AG09309 (cell line): ENCODE measurements at regions not wholly inside any gene's neighbourhood (a gene's known extent, or its start where the extent isn't known, plus 50 kb on each side); places are given as distances from the start of the nearest gene placed in this dataset.

Source experiments
- DNase-seq: peaks from one replicate; pipeline ENCODE4 v3.0.0-alpha.2; 2010; ENCODE audit warnings: low read depth
- H3K4me3 ChIP-seq: 2 replicates; pipeline ENCODE4 v1.5.1; 2011; ENCODE audit warnings: mild to moderate bottlenecking, low read depth, low read length, moderate library complexity; ENCODE audit not compliant: control insufficient read depth
- TF ChIP-seq, protein P1 (sequence below): IDR thresholded peaks from 2 replicates; pipeline ENCODE4 v1.5.1; 2011; ENCODE audit warnings: mild to moderate bottlenecking, low read depth, low read length, inconsistent platforms; ENCODE audit not compliant: insufficient read depth, control insufficient read depth; ENCODE audit errors: missing control alignments

DNA sequence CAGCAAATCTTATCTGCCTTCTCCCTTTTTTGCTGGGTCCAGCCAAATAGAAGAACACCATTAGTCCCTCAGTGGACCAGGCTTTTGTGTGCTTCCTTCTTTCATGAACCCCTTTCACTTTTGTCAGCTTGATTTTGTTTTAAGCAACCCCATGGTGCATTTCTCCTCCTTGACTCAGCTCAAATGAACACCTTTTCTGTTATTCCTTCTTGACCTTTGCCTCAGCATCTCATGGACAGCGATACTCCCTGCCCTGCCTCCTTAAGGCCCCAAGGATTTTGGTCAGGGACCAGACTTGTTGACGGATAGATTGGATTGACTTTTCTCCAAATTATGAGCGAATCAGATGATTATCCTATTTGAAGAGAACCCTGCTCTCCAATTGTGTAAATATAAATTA lies 356.6 kb upstream of the USP24 start:
- DNase-seq = no peak
- no peak overlapping the region for H3K4me3 ChIP-seq
- TF ChIP-seq, protein P1, sequence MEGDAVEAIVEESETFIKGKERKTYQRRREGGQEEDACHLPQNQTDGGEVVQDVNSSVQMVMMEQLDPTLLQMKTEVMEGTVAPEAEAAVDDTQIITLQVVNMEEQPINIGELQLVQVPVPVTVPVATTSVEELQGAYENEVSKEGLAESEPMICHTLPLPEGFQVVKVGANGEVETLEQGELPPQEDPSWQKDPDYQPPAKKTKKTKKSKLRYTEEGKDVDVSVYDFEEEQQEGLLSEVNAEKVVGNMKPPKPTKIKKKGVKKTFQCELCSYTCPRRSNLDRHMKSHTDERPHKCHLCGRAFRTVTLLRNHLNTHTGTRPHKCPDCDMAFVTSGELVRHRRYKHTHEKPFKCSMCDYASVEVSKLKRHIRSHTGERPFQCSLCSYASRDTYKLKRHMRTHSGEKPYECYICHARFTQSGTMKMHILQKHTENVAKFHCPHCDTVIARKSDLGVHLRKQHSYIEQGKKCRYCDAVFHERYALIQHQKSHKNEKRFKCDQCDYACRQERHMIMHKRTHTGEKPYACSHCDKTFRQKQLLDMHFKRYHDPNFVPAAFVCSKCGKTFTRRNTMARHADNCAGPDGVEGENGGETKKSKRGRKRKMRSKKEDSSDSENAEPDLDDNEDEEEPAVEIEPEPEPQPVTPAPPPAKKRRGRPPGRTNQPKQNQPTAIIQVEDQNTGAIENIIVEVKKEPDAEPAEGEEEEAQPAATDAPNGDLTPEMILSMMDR = no peak

DNA sequence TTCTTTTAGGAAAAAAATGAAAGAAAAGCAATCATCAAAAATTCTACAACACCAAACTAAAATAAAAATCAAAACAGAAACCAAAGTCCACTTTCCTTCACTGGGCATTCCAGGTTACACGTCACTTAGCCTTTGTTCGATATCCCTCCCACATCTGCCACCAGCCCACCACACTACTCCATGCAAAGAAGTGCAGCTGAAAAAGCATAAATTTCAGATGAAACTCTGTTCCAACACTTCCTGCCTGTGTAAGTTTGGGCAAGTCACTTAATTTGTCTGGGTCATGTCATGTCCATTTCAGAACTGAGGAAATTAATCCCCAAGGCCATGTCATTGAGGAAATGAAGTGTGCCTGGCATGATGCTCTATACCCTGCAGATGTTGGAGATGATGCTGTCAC lies 354.3 kb upstream of the USP24 start:
- H3K4me3 ChIP-seq = no peak overlapping the region
- DNase-seq = no peak
- TF ChIP-seq, protein P1 = no peak

DNA sequence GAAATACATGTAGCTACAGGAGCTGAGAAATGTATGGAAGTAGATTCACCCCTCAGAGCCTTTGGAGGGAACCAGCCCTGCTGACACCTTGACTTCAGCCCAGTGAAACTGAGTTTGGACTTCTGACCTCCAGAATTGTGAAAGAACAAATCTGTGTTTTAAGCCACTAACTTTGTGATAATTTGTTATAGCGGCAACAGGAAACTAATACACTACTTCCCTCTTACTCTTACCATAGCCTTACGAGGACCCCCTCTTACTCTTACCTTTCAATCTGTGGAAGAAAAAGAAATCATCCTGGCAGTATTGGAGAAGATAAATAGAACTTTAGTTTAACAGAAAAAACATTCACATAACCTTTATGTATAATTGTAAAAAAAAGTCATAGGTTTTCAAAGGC lies 353.6 kb upstream of the USP24 start:
- no peak for DNase-seq
- TF ChIP-seq, protein P1 = no peak
- no peak overlapping the region for H3K4me3 ChIP-seq

DNA sequence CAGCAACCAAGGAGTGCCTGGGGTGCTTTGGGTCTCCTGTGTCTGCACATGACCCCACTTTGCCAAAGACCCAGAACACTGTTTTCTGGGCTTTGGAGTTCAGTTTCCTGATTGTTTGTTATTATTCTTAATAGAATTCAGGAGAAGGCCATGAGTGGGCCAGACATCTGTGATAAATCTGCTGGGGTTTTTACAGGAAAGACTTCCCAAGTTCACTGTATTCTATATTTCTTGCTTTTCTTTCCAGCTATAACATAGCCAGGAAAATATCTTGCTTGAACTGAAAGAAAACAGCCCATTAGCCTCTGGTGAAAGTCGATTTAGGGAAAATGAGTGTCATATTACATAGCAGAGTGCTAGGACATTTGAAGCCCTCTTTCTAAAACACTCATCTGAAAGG lies 345.1 kb upstream of the USP24 start:
- no peak for DNase-seq
- no peak overlapping the region for H3K4me3 ChIP-seq
- TF ChIP-seq, protein P1 = no peak

DNA sequence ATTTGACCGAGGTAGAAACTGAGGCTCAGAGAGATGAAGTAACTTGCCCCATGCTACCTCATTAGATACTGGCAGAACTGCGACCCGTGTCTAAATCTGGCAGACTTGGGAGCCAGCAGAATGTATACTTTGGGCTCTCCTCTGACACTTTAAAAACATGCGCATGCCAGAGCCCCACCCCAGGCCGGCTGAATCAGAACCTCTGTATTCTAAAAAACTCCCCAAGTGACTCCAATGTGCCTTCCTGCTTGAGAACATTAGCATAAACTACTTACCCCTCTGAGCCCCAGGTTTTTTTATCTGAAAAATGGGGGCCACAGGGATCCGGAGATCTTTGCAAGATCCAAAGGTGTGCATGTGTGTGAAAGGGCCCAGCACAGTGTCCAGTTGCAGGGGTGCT lies 344.7 kb upstream of the USP24 start:
- H3K4me3 ChIP-seq = no peak overlapping the region
- DNase-seq = no peak
- TF ChIP-seq, protein P1 = no peak

DNA sequence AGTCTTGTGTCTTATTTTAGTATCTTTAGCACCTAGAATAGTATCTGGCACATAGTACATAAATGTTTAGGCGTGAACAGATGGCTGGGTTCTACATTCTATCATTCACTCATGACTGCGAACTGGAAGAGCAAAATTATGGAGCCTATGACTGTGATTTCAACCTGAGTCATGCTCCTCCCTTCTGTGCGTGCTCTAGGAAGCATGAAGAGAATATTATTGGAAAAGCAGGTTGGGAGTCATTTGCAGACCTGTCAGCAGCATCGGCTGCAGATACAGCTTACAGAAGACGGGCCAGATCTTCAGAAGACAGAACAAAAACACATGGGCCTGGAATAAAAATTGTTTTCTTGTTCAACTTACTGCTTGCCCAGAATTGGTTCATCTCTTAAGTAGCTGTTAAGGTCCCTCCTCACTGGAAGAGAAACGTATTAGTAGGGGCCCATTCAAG lies 344.0 kb upstream of the USP24 start:
- no peak for DNase-seq
- TF ChIP-seq, protein P1 = no peak
- no peak overlapping the region for H3K4me3 ChIP-seq

DNA sequence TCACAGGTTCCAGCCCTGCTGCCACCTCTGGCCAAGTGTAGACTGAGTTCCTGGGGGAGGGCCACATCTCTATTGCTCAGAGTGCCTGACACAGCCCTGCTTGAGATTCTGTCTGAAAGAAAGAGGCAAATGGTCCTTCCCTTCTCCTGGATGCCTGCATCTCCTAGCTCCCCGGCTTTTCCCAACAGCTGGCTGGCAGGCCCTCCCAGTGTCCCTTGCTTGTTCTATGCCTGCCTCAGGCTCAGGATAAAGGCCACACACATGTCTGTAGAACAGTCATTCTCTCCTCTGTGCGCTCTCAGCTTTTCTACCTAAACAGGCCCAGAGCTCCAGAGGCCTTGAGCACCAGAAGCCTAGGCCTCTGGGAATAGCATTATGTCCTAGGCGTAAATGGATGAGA lies 343.4 kb upstream of the USP24 start:
- DNase-seq = no peak
- no peak overlapping the region for H3K4me3 ChIP-seq
- TF ChIP-seq, protein P1 = no peak
